Muscle of arm (tissue), 1 donor: ENCODE measurements at regions not wholly inside any gene's neighbourhood (a gene's known extent, or its start where the extent isn't known, plus 50 kb on each side); places are given as distances from the start of the nearest gene placed in this dataset.
"Not testable (repeated sequence)": the region's sequence is repeated elsewhere in the genome, so short reads cannot be mapped to it uniquely, and the experiment has no call there.

ENCODE experiments used
- DNase-seq: peaks from one replicate; pipeline ENCODE4 v3.0.0-alpha.2; 2013

- no peak for DNase-seq
Observed at GRCh38 chr12:127158385-127159061, 1108.4 kb upstream of the TMEM132C start.

GRCh38 chr12:127161466-127161865 lies 1105.5 kb upstream of the TMEM132C start:
- no peak for DNase-seq

- no peak for DNase-seq
Observed at GRCh38 chr12:127162307-127162706, 1104.7 kb upstream of the TMEM132C start.

- no peak for DNase-seq
Observed at GRCh38 chr12:127162902-127163301, 1104.1 kb upstream of the TMEM132C start.

GRCh38 chr12:127165567-127166392 lies 1101.2 kb upstream of the TMEM132C start:
- DNase-seq, result peak; percentile 63

- no peak for DNase-seq
Observed at GRCh38 chr12:127169321-127170181, 1097.4 kb upstream of the TMEM132C start.

GRCh38 chr12:127170226-127171180 lies 1096.5 kb upstream of the TMEM132C start:
- DNase-seq, result no peak

GRCh38 chr12:127172861-127173260 lies 1094.1 kb upstream of the TMEM132C start:
- DNase-seq, result no peak

- not testable (repeated sequence) for DNase-seq
Observed at GRCh38 chr12:127173971-127174370, 1093.0 kb upstream of the TMEM132C start.

GRCh38 chr12:127174881-127175280 lies 1092.1 kb upstream of the TMEM132C start:
- no peak for DNase-seq

- DNase-seq, result no peak
Observed at GRCh38 chr12:127175361-127175760, 1091.6 kb upstream of the TMEM132C start.

- DNase-seq, result no peak
Observed at GRCh38 chr12:127176804-127177203, 1090.2 kb upstream of the TMEM132C start.

- DNase-seq, result no peak
Observed at GRCh38 chr12:127178052-127178451, 1088.9 kb upstream of the TMEM132C start.

GRCh38 chr12:127178463-127178862 lies 1088.5 kb upstream of the TMEM132C start:
- no peak for DNase-seq

- no peak for DNase-seq
Observed at GRCh38 chr12:127179176-127179575, 1087.8 kb upstream of the TMEM132C start.

- DNase-seq, result no peak
Observed at GRCh38 chr12:127182018-127182417, 1085.0 kb upstream of the TMEM132C start.

GRCh38 chr12:127189992-127190391 lies 1077.0 kb upstream of the TMEM132C start:
- DNase-seq, result no peak

- no peak for DNase-seq
Observed at GRCh38 chr12:127191129-127191528, 1075.8 kb upstream of the TMEM132C start.

GRCh38 chr12:127192391-127192790 lies 1074.6 kb upstream of the TMEM132C start:
- no peak for DNase-seq

GRCh38 chr12:127193341-127193740 lies 1073.6 kb upstream of the TMEM132C start:
- no peak for DNase-seq

- no peak for DNase-seq
Observed at GRCh38 chr12:127194176-127194575, 1072.8 kb upstream of the TMEM132C start.
